ENCODE measurements at regions not wholly inside any gene's neighbourhood (a gene's known extent, or its start where the extent isn't known, plus 50 kb on each side); places are given as distances from the start of the nearest gene placed in this dataset.

DNA sequence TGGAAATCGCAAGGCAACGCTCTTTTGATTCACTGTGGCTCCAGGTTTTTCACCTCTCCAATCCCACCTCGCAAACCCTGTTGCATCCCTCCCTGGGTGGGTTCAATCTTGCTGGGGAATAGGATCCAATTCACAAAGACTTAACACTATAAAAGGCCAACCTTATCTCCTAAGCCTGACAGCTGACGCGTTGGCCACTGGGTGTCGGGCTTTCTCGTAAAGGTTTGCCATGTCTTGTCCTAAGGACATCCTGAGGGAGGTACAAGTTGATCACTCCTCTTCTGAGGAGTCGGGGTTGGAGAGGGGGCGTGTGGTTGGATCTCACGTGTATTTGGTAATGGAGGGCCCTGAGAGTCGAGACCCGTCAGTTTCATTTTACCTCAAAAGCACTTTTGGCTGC is 112.6 kb upstream of the FZD10 start:
- Histone ChIP-seq H3K9me3 (replicated peaks) (no peaks in the 10 kb centered on the region), H3K27ac (replicated peaks) (no peak overlapping the region), H3K4me1 (no peaks in the 10 kb centered on the region), H3K4me3 (no peak overlapping the region), H3K36me3 (no peaks in the 10 kb centered on the region), H3K27me3 (ENCODE audit: low read depth) (peaks cover 89% of the 10 kb centered on the region)
- DNase-seq, result no peak
- TF ChIP-seq, protein P1, sequence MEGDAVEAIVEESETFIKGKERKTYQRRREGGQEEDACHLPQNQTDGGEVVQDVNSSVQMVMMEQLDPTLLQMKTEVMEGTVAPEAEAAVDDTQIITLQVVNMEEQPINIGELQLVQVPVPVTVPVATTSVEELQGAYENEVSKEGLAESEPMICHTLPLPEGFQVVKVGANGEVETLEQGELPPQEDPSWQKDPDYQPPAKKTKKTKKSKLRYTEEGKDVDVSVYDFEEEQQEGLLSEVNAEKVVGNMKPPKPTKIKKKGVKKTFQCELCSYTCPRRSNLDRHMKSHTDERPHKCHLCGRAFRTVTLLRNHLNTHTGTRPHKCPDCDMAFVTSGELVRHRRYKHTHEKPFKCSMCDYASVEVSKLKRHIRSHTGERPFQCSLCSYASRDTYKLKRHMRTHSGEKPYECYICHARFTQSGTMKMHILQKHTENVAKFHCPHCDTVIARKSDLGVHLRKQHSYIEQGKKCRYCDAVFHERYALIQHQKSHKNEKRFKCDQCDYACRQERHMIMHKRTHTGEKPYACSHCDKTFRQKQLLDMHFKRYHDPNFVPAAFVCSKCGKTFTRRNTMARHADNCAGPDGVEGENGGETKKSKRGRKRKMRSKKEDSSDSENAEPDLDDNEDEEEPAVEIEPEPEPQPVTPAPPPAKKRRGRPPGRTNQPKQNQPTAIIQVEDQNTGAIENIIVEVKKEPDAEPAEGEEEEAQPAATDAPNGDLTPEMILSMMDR (IDR thresholded peaks at IDR 0.05; ENCODE audit: borderline replicate concordance), result no peak
- intact Hi-C loops (cut with micrococcal nuclease), result loop anchor here (5.0 kb wide), 1 partner anchor 288 kb away; the partner anchor contains the start of gene PIWIL1

- Histone ChIP-seq H3K4me1 (no peaks in the 10 kb centered on the region), H3K27me3 (ENCODE audit: low read depth) (peaks cover 85% of the 10 kb centered on the region), H3K4me3 (no peak overlapping the region)
Observed at GRCh38 chr12:130051900-130052299, 110.4 kb upstream of the FZD10 start.

GRCh38 chr12:130053651-130054069 is 108.6 kb upstream of the FZD10 start:
- Histone ChIP-seq H3K4me3 (no peak overlapping the region), H3K27ac (replicated peaks) (no peak overlapping the region), H3K36me3 (no peaks in the 10 kb centered on the region), H3K9me3 (replicated peaks) (no peaks in the 10 kb centered on the region), H3K27me3 (ENCODE audit: low read depth) (peaks cover 89% of the 10 kb centered on the region), H3K4me1 (no peaks in the 10 kb centered on the region)
- TF ChIP-seq, protein P1 (IDR thresholded peaks at IDR 0.05; ENCODE audit: borderline replicate concordance), result no peak
- intact Hi-C loops (cut with micrococcal nuclease), result no loop called here
- DNase-seq, result no peak

More at GRCh38 chr12:130051900-130052299, 110.4 kb upstream of the FZD10 start:
- Histone ChIP-seq H3K27ac (replicated peaks) (no peak overlapping the region), H3K9me3 (replicated peaks) (no peaks in the 10 kb centered on the region), H3K36me3 (no peaks in the 10 kb centered on the region)
- intact Hi-C loops (cut with micrococcal nuclease), result no loop called here
- TF ChIP-seq, protein P1 (IDR thresholded peaks at IDR 0.05; ENCODE audit: borderline replicate concordance), result no peak
- DNase-seq, result no peak

DNA sequence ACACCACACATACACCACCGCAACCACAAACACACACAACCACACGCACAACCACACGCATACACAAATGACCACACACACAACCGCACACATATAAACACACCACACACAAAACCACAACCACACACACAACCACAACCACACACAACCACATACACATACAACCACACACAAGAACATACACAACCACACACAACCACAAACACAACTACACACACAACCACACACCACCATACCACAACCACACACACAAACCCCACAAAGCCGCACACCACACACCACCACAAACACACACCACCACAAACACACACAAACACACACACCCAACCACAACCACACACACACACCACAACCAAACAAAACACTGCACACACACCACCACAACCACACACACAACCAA is 107.5 kb upstream of the FZD10 start:
- TF ChIP-seq, protein P1 (IDR thresholded peaks at IDR 0.05; ENCODE audit: borderline replicate concordance), result no peak
- no peak for DNase-seq
- intact Hi-C loops (cut with micrococcal nuclease), result no loop called here
- H3K4me1 ChIP-seq, result no peaks in the 10 kb centered on the region
- peaks cover 89% of the 10 kb centered on the region for H3K27me3 ChIP-seq (ENCODE audit: low read depth)
- H3K27ac ChIP-seq (replicated peaks), result no peak overlapping the region
- H3K4me3 ChIP-seq, result no peak overlapping the region
- no peaks in the 10 kb centered on the region for H3K36me3 ChIP-seq
- H3K9me3 ChIP-seq (replicated peaks), result no peaks in the 10 kb centered on the region

- intact Hi-C loops (cut with micrococcal nuclease), result no loop called here
Observed at GRCh38 chr12:130058926-130059472, 103.3 kb upstream of the FZD10 start.

More at GRCh38 chr12:130058926-130059472, 103.3 kb upstream of the FZD10 start:
- TF ChIP-seq, protein P1 (IDR thresholded peaks at IDR 0.05; ENCODE audit: borderline replicate concordance), result no peak
- Histone ChIP-seq H3K4me1 (no peaks in the 10 kb centered on the region), H3K36me3 (no peaks in the 10 kb centered on the region), H3K9me3 (replicated peaks) (no peaks in the 10 kb centered on the region), H3K27ac (replicated peaks) (no peak overlapping the region), H3K27me3 (ENCODE audit: low read depth) (peaks cover 90% of the 10 kb centered on the region), H3K4me3 (no peak overlapping the region)
- DNase-seq, result no peak
